ENCODE measurements at regions not wholly inside any gene's neighbourhood (a gene's known extent, or its start where the extent isn't known, plus 50 kb on each side); places are given as distances from the start of the nearest gene placed in this dataset.

- no peak for TF ChIP-seq CTCF (conservative IDR thresholded peaks at IDR 0.05; ENCODE audit: low read depth in 2 of 2)
- no peak for TF ChIP-seq EZH2phosphoT487 (IDR thresholded peaks at IDR 0.05; ENCODE audit: unreplicated experiment)
- no peak for TF ChIP-seq POLR2AphosphoS5 (IDR thresholded peaks at IDR 0.05; ENCODE audit: low read depth)
- TF ChIP-seq JUNB (IDR thresholded peaks at IDR 0.05; ENCODE audit: unreplicated experiment): no peak
- no peak for TF ChIP-seq ZNF331 (CRISPR knock-in tag; IDR thresholded peaks at IDR 0.05; ENCODE audit: low read depth)
- TF ChIP-seq EZH2 (IDR thresholded peaks at IDR 0.05; ENCODE audit: low read depth, unreplicated experiment): no peak
- no peak for TF ChIP-seq STAT1 (IDR thresholded peaks at IDR 0.05; ENCODE audit: unreplicated experiment)
- TF ChIP-seq NANOG (IDR thresholded peaks at IDR 0.05; ENCODE audit: borderline replicate concordance): no peak
- TF ChIP-seq, protein P1, sequence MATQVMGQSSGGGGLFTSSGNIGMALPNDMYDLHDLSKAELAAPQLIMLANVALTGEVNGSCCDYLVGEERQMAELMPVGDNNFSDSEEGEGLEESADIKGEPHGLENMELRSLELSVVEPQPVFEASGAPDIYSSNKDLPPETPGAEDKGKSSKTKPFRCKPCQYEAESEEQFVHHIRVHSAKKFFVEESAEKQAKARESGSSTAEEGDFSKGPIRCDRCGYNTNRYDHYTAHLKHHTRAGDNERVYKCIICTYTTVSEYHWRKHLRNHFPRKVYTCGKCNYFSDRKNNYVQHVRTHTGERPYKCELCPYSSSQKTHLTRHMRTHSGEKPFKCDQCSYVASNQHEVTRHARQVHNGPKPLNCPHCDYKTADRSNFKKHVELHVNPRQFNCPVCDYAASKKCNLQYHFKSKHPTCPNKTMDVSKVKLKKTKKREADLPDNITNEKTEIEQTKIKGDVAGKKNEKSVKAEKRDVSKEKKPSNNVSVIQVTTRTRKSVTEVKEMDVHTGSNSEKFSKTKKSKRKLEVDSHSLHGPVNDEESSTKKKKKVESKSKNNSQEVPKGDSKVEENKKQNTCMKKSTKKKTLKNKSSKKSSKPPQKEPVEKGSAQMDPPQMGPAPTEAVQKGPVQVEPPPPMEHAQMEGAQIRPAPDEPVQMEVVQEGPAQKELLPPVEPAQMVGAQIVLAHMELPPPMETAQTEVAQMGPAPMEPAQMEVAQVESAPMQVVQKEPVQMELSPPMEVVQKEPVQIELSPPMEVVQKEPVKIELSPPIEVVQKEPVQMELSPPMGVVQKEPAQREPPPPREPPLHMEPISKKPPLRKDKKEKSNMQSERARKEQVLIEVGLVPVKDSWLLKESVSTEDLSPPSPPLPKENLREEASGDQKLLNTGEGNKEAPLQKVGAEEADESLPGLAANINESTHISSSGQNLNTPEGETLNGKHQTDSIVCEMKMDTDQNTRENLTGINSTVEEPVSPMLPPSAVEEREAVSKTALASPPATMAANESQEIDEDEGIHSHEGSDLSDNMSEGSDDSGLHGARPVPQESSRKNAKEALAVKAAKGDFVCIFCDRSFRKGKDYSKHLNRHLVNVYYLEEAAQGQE (IDR thresholded peaks at IDR 0.05; ENCODE audit: unreplicated experiment): no peak
- TF ChIP-seq CREB1 (CRISPR knock-in tag; IDR thresholded peaks at IDR 0.05; ENCODE audit: low read depth): no peak
- TF ChIP-seq, protein P2, sequence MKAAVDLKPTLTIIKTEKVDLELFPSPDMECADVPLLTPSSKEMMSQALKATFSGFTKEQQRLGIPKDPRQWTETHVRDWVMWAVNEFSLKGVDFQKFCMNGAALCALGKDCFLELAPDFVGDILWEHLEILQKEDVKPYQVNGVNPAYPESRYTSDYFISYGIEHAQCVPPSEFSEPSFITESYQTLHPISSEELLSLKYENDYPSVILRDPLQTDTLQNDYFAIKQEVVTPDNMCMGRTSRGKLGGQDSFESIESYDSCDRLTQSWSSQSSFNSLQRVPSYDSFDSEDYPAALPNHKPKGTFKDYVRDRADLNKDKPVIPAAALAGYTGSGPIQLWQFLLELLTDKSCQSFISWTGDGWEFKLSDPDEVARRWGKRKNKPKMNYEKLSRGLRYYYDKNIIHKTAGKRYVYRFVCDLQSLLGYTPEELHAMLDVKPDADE (IDR thresholded peaks at IDR 0.05): no peak
- no peak for TF ChIP-seq ZNF114 (CRISPR knock-in tag; IDR thresholded peaks at IDR 0.05)
These were observed 1478.4 kb downstream of the TECRL start (continued) for GRCh38 chr4:62930884-62931283.

GRCh38 chr4:62928483-62928882 is 1480.8 kb downstream of the TECRL start:
- Mint-ChIP-seq H3K4me1 (no peaks in the 10 kb centered on the region), H3K27me3 (ENCODE audit: insufficient read depth, low read depth, poor library complexity) (no peaks in the 10 kb centered on the region), H3K36me3 (ENCODE audit: low read depth) (no peaks in the 10 kb centered on the region), H3K9me3 (no peaks in the 10 kb centered on the region), H3K27ac (no peak overlapping the region), H3K4me3 (no peak overlapping the region)
- Histone ChIP-seq H3K27ac (ENCODE audit: low read depth) (no peak overlapping the region), H3K27me3 (ENCODE audit: insufficient read depth) (no peaks in the 10 kb centered on the region), H3K9me2 (ENCODE audit: insufficient read depth) (no peaks in the 10 kb centered on the region), H3K79me2 (replicated peaks; ENCODE audit: insufficient read depth) (no peaks in the 10 kb centered on the region), H3F3A (replicated peaks; ENCODE audit: low read depth) (no peaks in the 10 kb centered on the region), H4K20me1 (replicated peaks; ENCODE audit: insufficient read depth) (no peaks in the 10 kb centered on the region), H3K4me2 (no peak overlapping the region), H2AFZ (no peak overlapping the region), H3K36me3 (ENCODE audit: insufficient read depth) (no peaks in the 10 kb centered on the region), H3K4me1 (ENCODE audit: insufficient read depth) (no peaks in the 10 kb centered on the region), H3K4me3 (no peak overlapping the region)
- ATAC-seq (no peak), DNase-seq (ENCODE audit: low spot score) (no peak)
- no peak for TF ChIP-seq NANOG (IDR thresholded peaks at IDR 0.05; ENCODE audit: borderline replicate concordance)
- no peak for TF ChIP-seq CTCF (conservative IDR thresholded peaks at IDR 0.05; ENCODE audit: low read depth in 2 of 2)
- TF ChIP-seq EZH2 (IDR thresholded peaks at IDR 0.05; ENCODE audit: low read depth, unreplicated experiment): no peak
